Ammon's horn (tissue), 1 donor: ENCODE measurements at regions not wholly inside any gene's neighbourhood (a gene's known extent, or its start where the extent isn't known, plus 50 kb on each side); places are given as distances from the start of the nearest gene placed in this dataset.
"Not testable (repeated sequence)": the region's sequence is repeated elsewhere in the genome, so short reads cannot be mapped to it uniquely, and the experiment has no call there.

Experiments used
- DNase-seq: peaks from one replicate; pipeline ENCODE4 v3.0.0-alpha.2; 2016; ENCODE audit warnings: low spot score

DNA sequence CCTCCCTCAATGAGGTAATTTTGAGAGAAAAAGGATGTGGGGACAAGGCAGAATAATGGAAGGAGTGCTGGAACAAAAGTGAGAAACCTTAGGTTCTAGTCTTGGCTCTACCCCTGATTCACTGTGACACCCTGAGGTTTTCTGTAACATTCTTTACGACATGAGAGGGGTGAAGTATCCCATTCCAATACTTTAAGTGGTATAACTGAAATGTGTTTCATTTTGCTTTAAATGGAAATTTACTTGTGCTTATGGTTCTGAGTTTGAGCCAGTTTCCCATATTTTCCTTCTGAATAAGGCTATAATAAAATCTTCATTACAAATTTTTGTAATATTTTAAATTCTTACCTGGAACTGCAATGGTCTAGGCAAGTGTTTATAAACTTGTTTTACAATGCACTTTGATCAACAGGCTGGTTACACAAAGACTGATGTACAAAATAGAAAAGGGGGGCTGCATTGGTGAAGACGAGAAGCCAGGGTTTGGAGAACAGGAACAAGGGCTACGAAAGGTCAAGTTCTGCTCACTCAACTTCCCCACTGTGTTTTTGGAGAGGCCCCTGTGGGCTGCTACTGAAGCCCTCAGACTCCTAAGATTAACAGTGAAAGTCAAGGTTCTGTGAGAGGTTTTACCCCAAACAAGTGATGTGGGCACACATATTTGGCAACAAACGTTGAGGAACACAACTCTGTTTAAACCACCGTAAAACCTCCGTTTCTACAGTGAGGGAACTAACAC lies 171.9 kb upstream of the ELL2 start:
- no peak for DNase-seq

DNA sequence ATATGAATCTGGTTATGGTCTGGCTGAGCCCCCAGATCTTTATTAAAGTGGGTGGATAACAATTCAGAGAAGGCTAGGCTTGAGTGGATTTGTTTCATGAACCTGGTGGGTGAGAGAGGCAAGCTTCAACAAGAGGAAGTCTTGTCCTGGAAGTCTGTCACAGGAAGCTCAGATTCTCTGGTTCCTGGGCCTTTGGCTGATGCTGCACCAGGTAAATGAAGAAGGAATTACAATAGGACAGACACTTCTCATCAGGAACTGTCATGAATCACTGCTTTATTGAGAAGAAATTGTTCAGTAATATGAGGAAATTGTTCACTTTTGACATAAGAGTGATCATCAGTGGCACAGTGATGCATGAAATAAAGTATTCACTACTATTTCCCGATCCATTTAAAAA lies 167.6 kb upstream of the ELL2 start:
- DNase-seq = no peak

DNA sequence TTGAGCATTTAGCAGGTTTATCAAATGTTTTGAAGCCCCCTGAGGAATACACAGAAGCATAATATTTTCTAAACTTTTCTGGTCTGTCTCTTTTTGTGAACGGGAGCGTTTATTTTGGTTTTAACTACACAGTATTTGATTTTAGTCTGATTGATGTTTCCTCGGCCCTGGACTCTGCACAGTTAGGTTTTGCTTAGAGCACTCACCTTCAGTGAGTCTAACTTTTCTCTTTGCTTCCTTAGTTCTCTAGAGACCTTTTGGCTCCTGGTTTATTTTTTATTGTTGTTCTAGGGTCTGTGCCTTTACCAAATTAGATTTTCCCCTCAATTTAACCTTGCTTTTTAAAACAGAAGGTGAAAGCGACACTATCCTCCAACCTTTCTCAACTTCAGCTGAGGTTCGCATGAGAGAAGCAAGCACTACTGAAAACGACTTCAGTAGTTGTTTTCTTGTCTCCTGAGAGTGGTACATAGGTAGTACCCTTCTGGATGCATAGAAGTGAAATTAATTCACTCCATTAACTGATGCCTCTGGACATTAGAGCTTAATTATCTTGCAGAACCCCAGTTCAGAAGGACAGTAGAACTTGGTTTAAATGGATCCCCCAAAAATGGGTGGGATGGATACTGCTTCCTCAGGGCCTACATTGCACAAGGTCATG lies 166.7 kb upstream of the ELL2 start:
- no peak for DNase-seq

DNA sequence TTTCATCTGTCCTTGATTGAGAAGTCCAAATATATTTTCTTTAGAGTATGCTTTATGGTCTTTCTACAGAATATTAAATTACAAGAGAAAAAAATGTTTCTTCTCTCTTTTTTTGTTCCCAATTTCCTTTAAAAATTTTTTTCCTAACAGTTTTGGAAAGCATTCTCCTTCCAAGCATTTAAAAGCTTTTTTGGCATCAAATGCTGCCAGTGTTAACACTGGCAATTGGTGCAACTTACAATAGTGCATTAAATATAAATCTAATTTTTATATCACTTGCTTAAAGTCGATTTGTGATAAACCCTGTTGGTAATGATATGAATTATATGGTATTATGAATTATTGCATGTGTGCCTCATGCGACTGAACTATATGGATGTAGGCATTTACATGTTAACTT lies 165.9 kb upstream of the ELL2 start:
- DNase-seq = no peak

DNA sequence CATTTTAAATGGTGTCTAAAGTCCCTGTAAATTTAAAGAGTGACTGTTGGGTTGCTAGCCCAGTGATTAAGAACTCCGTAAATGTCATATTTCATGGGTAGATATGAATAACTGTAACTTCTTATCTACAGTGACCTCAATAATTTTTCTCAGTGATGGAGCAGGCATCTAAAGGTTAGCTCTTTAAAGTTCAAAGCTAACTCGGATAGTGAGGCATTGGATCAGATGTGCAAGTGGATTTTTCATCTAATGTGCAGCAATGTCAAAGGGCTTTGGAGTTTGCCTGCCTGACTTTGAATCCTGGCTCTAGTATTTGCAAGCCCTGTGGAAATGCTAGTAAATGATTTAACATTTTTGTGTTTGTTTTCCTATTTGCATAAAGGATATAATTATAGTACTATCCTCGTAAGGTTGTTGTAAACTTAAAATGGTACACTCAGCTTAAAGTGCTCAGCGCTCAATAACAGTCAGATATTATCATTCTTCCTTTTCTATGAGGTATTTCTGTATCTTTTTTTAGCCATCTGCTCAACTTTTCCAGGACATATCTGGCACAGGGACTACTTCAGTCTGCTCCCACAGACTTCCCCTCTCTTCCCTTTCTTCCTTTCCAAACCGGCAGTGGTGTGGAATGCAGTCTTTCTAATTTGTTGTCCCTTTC lies 163.7 kb upstream of the ELL2 start:
- DNase-seq = no peak

DNA sequence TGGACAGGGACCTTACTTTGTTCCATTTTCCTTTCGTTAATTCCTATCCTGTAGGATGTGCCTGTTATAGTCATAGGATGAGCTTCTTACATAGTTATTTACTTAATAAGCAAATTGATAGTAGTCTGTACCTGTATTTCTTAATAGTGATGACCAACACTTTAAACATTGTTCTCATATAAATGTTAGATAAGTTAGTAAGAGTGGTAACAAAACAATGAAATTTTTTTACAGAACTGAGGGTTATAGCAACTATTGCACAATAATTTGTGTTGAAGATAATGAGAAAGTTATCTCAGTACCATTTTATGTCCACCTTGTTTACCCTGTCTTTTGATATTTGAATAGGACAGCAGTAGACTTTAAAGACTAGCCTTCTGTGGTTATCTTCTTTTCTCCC lies 162.9 kb upstream of the ELL2 start:
- no peak for DNase-seq

DNA sequence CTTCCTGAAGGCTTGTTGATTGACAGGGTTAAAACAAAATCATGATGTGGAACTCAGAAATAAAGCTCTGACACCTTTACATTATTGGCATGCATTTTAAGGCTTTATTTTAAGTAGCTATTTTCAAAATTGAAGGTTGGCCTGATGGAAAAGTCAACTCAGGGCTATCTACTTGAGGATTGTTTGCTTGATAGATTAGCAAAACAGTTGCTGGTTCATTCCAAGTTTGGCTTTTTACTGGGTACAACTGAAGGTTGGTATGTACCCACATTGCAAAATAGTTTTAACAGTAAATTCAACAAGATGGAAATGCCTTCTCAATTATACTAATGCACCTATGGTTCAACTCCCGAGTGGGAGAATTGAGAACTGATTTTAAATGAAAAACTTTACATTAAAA lies 161.8 kb upstream of the ELL2 start:
- no peak for DNase-seq

DNA sequence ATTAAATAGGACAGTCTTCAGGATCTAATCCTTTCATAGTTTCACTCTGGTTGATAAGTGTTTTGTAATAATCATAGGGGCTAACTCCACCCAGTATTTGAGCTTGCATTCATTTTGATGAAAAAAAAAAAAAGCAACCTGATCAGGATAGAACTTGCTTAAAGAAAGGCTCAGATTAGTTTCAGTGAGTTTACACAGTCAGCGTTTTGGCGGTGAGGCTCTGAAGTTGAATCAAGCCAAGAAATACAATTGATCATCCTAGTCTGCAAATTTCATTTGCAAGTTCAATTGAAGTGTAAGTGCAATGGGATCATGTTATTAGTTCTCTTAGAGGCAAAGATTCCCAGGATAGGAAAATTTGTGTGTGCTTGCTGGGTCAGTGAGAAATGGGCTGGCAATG lies 159.7 kb upstream of the ELL2 start:
- no peak for DNase-seq

DNA sequence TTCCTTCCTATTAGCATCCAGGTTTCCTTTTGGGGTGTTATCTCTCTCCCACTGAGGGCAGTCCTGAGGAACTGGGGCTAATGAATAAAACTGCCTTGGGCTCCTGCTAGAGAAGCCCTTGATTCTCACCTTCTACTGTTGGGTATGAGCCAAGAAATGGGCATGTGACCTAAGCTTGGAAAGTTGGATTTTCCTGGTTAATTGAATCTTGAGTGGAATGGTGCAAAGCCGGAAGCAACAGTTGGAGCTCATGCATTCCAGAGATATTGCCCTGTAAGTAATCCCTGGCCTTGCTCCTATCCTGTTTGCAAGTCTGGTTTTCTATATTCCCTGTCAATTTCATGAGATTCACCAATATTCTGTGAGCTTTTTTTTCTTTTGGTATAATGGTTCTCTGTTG lies 158.5 kb upstream of the ELL2 start:
- no peak for DNase-seq

DNA sequence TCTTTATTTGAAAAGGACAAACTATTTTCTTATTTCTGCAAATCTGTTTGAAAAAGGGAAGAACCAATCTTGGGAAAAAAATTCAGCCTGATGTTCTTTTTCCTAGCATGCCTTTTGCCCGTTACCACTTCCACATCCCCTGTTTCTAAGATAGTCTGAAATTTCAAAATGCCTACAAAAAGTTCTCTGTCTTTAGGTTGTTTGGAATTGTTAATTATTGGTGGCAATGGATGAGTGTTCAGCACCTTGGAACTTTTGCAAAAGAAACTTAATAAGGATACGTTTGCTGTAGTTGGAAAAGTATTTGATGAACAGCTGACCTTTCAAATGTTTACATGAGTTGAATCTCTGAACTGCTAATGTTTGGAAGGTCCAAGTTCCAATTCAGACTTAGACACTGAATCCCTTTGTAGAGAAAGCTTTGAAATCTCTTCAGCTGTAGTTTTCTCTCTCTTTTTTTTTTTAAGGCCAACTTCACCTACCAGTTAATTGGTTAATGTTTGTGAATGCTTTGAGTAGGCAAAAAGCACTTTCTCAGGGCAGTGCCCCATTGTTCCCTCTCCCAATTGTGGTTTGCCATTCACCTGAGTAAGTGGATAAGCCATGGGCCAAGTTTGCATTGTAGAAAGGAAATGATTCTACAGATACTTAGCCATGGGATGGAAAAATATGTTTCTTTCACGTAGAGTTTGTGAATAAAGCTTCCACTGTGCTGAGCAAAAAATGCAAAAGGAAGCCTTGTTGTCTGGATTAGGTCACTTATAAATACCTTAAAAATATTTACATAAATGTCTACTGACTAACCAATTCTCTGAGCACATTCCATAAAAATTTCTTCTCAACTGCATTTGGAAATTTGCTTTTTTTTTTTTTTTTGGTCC lies 156.4 kb upstream of the ELL2 start:
- DNase-seq = no peak

DNA sequence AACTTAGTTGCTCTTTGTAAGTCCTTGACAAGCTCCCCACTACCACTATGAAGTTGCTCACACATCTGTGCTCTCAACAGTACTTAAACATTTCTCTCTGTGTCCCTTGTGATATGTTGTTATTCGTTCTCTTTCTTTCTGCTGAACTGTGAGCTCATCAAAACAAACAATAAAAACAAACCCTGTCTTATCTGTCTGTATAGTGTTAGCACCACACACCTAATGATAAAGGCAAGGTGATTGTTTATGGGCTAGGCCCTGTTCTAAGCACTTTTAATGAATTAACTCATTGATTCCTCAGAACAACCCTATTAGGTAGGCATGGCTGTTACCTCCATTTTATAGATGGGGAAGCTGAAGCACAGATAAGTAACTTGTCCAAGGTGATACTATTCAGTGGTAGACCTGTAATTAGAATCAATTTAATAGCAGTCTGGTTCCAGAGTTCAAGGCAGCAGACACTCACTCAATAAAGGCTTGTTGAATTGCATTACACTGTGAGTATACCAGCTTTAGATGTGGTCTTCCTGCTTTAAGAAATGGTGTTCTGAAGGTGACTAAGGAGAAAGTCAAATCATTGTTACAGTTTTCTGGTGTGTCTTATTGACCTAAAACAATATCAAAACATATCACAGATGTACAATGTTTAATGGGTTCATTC lies 153.6 kb upstream of the ELL2 start:
- DNase-seq = no peak

DNA sequence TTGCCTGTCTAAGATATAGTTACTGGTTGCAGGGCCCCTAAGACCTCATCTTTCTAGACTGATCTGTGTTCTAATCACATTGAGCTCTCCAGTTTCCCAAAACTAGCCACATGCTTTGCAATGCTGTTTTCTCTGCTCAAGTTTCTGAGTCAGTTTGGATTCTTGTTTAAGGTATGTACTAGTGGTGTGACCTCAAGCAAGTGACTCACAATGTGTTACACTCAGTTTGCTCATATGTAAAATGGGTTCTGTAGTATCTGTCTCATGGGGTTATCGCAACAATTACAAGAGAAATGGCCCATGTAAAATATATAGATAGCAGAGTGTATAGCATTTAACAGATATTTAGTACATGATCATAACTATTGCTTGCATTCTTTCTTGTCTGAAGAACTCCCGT lies 153.1 kb upstream of the ELL2 start:
- DNase-seq = no peak

DNA sequence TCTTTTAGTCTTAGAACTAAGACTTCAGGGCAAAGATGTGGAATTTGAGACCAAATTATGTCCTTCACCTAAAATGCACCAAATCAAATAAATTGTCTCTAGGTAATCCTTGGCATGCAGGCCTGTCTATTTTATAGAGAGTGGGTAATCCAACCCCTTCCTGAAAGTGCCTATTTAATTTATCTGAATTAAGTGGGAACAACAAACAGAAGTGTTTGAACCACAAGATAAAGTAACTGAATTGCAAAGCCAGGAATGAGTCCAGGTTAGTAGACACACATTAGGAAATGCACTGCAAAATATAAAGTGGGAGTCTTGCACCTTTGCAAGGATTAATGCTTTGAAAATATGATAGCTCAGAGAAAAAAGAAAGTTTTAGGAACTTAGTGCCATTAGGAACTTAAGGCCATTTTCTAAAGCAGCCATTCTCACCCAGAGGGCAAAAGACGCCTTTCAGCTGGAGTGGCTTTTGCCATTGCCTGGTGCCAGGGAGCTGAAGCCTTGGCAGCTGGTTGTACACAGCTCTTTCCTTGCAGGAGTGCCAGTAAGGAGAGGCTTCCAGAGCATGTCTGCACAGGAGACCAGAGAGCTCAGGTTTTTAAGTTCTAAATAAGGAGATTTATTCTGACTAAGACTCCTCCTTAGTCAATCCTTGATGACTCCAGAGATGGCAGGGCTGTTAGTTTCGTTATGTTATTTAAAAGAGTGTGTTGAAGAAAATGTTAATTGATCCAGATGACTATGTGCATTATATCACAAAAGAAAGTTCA lies 151.7 kb upstream of the ELL2 start:
- DNase-seq = peak; percentile 12

DNA sequence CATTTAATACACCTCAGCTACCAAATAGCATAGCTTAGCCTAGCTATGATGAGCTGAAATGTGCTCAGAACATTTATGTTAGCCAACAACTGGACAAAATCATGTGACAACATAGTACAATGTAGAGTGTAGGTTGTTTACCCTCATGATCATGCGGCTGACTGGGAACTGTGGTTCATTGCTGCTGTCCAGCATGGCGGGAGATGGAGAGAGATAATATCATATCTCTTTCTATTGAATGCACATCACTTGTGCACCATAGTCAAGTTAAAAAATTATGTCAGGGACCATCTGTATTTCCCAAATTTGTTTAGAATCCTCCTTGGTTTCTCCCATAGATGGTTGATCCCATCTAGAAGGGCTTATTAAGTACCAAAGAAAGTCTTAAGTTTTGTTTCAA lies 151.1 kb upstream of the ELL2 start:
- DNase-seq = no peak

DNA sequence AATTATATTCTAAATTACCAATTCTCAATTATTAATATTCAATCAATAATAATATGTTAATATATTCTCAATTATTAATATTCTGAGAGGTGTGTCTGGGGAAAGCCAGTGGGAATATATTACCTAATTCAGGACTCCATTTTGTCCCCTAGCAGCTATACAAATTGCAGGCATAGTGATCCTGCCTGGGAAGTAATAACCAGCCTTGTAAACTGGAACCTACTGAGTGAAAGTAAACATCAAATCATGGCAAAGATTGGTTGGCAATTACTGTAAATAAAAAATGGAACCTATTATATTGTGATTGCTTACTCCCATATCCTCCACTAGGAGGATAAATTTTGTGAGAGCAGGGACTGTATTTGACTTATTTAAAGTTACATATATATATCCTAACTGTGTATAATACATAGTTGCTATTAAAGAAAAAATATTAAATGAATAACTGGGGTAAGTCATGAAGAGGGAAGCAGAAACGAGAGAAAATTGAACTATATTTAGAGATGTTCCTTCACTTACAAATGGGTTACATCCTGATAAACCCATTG lies 150.5 kb upstream of the ELL2 start:
- no peak for DNase-seq

DNA sequence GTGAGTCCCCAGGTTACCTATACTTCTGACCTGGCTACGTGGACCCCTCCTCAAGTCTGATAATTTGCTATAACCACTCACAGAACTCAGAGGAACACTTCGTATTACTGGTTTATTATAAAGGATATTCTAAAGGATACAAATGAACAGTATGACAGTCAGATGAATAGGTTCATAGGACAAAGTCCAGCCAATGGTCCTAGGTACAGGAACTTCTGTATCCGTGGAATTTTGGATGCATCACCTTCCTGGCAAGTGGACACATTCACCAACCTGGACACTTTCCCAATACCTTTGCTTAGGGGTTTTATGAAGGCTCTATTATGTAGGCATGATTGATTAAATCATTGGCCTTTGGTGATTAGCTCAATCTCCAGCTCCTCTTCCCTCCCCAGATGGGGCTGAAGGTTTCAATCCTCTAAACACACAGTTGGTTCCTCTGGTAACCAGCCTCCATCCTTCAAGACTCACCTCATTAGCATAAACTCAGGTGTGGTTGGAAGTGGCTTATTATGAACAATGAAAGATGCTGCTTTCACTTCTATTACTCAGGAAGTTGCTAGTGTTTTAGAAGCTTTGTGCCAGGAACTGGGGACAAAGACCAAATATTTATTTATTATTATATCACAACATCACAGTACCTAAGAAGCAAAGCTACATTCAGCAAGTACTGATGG lies 149.6 kb upstream of the ELL2 start:
- DNase-seq = no peak

DNA sequence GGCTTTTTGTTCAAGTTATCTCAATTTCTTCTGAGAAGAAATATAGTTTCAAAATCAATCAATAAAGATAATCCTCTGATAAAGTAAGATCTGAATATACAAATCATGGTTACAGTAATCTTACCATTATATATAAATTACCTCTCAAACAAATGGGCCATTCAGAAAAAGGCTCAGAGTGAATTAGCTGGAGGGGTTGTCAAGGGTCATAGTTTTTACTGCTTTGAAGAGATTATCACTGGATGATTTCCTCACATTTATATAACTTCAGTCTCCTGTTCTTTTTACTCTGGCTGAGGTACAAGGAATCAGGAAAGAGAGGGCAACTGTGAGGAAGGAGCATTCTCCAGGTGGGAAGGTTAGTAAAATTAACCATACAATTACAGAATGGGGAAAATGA lies 148.6 kb upstream of the ELL2 start:
- DNase-seq = no peak

DNA sequence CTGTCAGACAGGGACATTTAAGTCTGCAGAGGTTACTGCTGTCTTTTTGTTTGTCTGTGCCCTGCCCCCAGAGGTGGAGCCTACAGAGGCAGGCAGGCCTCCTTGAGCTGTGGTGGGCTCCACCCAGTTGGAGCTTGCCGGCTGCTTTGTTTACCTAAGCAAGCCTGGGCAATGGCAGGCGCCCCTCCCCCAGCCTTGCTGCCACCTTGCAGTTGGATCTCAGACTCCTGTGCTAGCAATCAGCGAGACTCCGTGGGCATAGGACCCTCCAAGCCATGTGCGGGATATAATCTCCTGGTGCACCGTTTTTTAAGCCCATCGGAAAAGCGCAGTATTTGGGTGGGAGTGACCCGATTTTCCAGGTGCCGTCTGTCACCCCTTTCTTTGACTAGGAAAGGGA lies 147.0 kb upstream of the ELL2 start:
- not testable (repeated sequence) for DNase-seq

DNA sequence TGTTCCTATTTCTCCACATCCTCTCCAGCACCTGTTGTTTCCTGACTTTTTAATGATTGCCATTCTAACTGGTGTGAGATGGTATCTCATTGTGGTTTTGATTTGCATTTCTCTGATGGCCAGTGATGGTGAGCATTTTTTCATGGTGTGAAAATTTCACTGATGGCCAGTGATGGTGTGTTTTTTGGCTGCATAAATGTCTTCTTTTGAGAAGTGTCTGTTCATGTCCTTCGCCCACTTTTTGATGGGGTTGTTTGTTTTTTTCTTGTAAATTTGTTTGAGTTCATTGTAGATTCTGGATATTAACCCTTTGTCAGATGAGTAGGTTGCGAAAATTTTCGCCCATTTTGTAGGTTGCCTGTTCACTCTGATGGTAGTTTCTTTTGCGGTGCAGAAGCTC lies 142.2 kb upstream of the ELL2 start:
- not testable (repeated sequence) for DNase-seq

DNA sequence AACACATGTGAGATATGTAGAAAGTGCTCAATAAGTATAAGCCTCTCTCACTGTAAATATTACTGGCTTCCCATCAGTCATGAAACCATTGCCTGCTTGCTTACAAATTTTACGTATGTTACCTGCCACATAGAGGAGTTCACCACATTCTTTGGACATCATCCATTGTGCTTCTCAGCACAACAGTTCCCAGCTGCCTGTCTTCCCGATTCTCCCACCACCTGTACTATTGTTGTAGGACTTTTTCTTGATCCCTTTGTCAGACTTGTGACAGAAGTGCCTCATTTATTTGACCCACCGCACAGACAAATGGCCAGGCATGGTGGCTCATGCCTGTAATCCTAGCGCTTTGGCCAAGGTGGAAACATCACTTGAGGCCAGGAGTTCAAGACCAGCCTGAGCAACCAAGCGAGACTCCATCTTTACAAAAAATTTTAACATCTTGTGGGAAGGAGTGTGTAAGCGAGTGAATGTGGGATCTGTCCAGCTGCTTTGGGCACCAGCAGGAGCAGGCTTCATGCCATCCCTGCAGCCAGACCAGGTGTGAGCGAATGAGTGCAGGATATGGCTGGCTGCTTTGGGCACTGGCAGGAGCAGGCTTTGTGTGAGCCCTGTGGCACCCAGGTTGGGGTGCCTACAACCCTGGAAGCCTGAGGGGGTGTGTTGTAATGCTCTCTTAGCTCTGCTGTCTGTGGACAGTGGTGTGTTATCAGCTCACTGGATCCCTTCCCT lies 139.9 kb upstream of the ELL2 start:
- no peak for DNase-seq
